ENCODE measurements at regions not wholly inside any gene's neighbourhood (a gene's known extent, or its start where the extent isn't known, plus 50 kb on each side); places are given as distances from the start of the nearest gene placed in this dataset.

- Histone ChIP-seq H2AK5ac (ENCODE audit: low read depth, low read length) (no peak overlapping the region), H3K79me1 (ENCODE audit: low read depth, low read length) (no peaks in the 10 kb centered on the region)
Observed at GRCh38 chr4:40681600-40681999, 51.9 kb upstream of the RBM47 start.

More at GRCh38 chr4:40681600-40681999, 51.9 kb upstream of the RBM47 start:
- peaks cover 0 to 3% (median 0%) of the 10 kb centered on the region in 4 experiments; a peak in 1 of 7 replicates for H3K4me1 ChIP-seq (replicated peaks in 1 of 4; ENCODE audit: control insufficient read depth in 3 of 4, insufficient read depth in 4 of 4, low read length in 3 of 4)
- no peak overlapping the region for H3K14ac ChIP-seq (ENCODE audit: insufficient read length)
- no peak overlapping the region for H2BK5ac ChIP-seq (ENCODE audit: low read depth, low read length)
- H2BK20ac ChIP-seq (ENCODE audit: low read length): no peak overlapping the region
- no peaks in the 10 kb centered on the region for H3K27me3 ChIP-seq (replicated peaks in 1 of 4; ENCODE audit: control insufficient read depth in 3 of 4, extremely low read depth in 1 of 4, insufficient read depth in 3 of 4, low read length in 3 of 4)
- no peak overlapping the region for H3K9ac ChIP-seq (replicated peaks in 1 of 4; ENCODE audit: extremely low read depth in 1 of 4, low read depth in 3 of 4, low read length in 3 of 4)
- no peak overlapping the region; the same call in 1 of the 2 replicates for H4K8ac ChIP-seq (ENCODE audit: extremely low read depth, insufficient read depth, low read length)
- peak overlapping the region; percentile 29; the same call in 1 of the 2 replicates for H2AFZ ChIP-seq (ENCODE audit: low read length)
- H3K36me3 ChIP-seq (ENCODE audit: control insufficient read depth in 2 of 4, insufficient read depth in 4 of 4, low read length in 3 of 4): no peaks in the 10 kb centered on the region
- H3K23ac ChIP-seq (ENCODE audit: insufficient read length): no peak overlapping the region
- no peak overlapping the region for H3K4me2 ChIP-seq (ENCODE audit: insufficient read depth in 1 of 2, low read depth in 2 of 2, low read length in 2 of 2)
- POLR2A ChIA-PET (ENCODE audit: partially characterized antibody): interaction anchor here (2.2 kb wide), 1 partner anchor 8 kb away, joined by 9 read pairs; no protein-coding TSS in a partner anchor
- H3K9me3 ChIP-seq (ENCODE audit: insufficient read depth in 2 of 2, low read depth in 1 of 2, low read length in 1 of 2): no peaks in the 10 kb centered on the region
- no peaks in the 10 kb centered on the region for H3K23me2 ChIP-seq (ENCODE audit: low read depth, low read length)
- H3K56ac ChIP-seq (replicated peaks; ENCODE audit: insufficient read length, low read depth, low read length): no peak overlapping the region
- H3K4ac ChIP-seq (replicated peaks; ENCODE audit: insufficient read length, low read depth, low read length): no peak overlapping the region
- FAIRE-seq (no peak), DNase-seq (ENCODE audit: low read depth in 1 of 2, low spot score in 2 of 2) (no peak)
- H3K4me3 ChIP-seq (ENCODE audit: extremely low read depth in 1 of 4, insufficient read depth in 2 of 4, low read depth in 3 of 4, low read length in 4 of 4): no peak overlapping the region
- no peak overlapping the region for H4K5ac ChIP-seq (ENCODE audit: insufficient read length, low read depth, low read length)
- no peaks in the 10 kb centered on the region for H4K20me1 ChIP-seq (replicated peaks in 1 of 2; ENCODE audit: control insufficient read depth in 1 of 2, insufficient read depth in 2 of 2, low read length in 2 of 2)
- no peak overlapping the region for H3K18ac ChIP-seq (ENCODE audit: extremely low read depth, low read length)
- H2BK15ac ChIP-seq (ENCODE audit: low read length): no peak overlapping the region
- no peak overlapping the region for H3K27ac ChIP-seq (ENCODE audit: low read depth, low read length)
- WGBS, 2 experiments (ENCODE audit: extremely low coverage in 1 of 2, insufficient coverage in 1 of 2, insufficient read length in 1 of 2, insufficient replicate concordance in 2 of 2, low coverage in 1 of 2, low lambda C conversion rate in 2 of 2, missing lambda C conversion rate in 1 of 2): 88% methylated on average over 4 of the region's 4 CpGs; no CpG with 5 or more reads in 1 of the 2 experiments
- TF ChIP-seq EZH2 (IDR thresholded peaks at IDR 0.05; ENCODE audit: low read depth, low read length, severe bottlenecking) (no peak), FOSL1 (IDR thresholded peaks at IDR 0.05; ENCODE audit: insufficient read depth, low read depth, low read length) (no peak), SIRT6 (IDR thresholded peaks at IDR 0.05; ENCODE audit: low read length) (no peak), MAX (IDR thresholded peaks at IDR 0.05) (no peak), RAD21 (IDR thresholded peaks at IDR 0.05 in 1 of 2, conservative IDR thresholded peaks at IDR 0.05 in 1 of 2; ENCODE audit: low read depth in 2 of 2, low read length in 2 of 2) (no peak), KDM5A (IDR thresholded peaks at IDR 0.05; ENCODE audit: low read length) (no peak), BRCA1 (IDR thresholded peaks at IDR 0.05; ENCODE audit: low read depth, low read length) (no peak), SP2 (IDR thresholded peaks at IDR 0.05; ENCODE audit: low read length) (no peak), CHD1 (IDR thresholded peaks at IDR 0.05; ENCODE audit: low read depth, low read length) (no peak), ATF3 (IDR thresholded peaks at IDR 0.05; ENCODE audit: insufficient read depth, low read depth, low read length) (no peak)
- no peak overlapping the region for H2BK120ac ChIP-seq (replicated peaks; ENCODE audit: low read depth, low read length)
- H3K79me2 ChIP-seq (ENCODE audit: control insufficient read depth in 1 of 2, insufficient read depth in 2 of 2, low read length in 2 of 2): no peaks in the 10 kb centered on the region
- no peak overlapping the region for H2BK12ac ChIP-seq (ENCODE audit: low read depth, low read length)
- H4K91ac ChIP-seq (replicated peaks; ENCODE audit: insufficient read length, low read length): no peak overlapping the region
- CTCF ChIA-PET (ENCODE audit: partially characterized antibody): interaction anchor here (0.6 to 1.2 kb wide), 3 partner anchors 8 to 450 kb away, joined by 3 to 6 read pairs (median 3); no protein-coding TSS in a partner anchor
